Activated CD4-positive, alpha-beta T cell treated with anti-CD3 and anti-CD28 coated beads, Interleukin-2, amount 10 ng/mL, durations not matched to agents 7 days and 5 days (primary cell): ENCODE measurements at regions not wholly inside any gene's neighbourhood (a gene's known extent, or its start where the extent isn't known, plus 50 kb on each side); places are given as distances from the start of the nearest gene placed in this dataset.

Experiments used
- CTCF ChIA-PET: fragments of 350-600 bp; sonication (Branson Sonifier 250); formaldehyde crosslinking; loops from one replicate; lab custom pipeline; 2021; ENCODE audit warnings: antibody characterized with exemption; lab: Charles Lee
- POLR2A ChIA-PET: fragments of 350-600 bp; sonication (Branson Sonifier 250); formaldehyde crosslinking; loops from one replicate; lab custom pipeline; 2021; ENCODE audit warnings: antibody characterized with exemption; lab: Charles Lee
- DNase-seq: peaks from one replicate; pipeline ENCODE4 v3.0.0-alpha.2; 2020
- H3K27ac Mint-ChIP-seq: one replicate; pipeline ENCODE4 v1.8.0; 2021; ENCODE audit warnings: mild to moderate bottlenecking, moderate library complexity, mixed read lengths
- H3K27me3 Mint-ChIP-seq: one replicate; pipeline ENCODE4 v1.8.0; 2021; ENCODE audit warnings: mixed read lengths
- H3K36me3 Mint-ChIP-seq: one replicate; pipeline ENCODE4 v1.8.0; 2021; ENCODE audit warnings: low read depth, mixed read lengths
- H3K4me1 Mint-ChIP-seq: one replicate; pipeline ENCODE4 v1.8.0; 2021; ENCODE audit warnings: mixed read lengths
- H3K4me3 Mint-ChIP-seq: one replicate; pipeline ENCODE4 v1.8.0; 2021; ENCODE audit warnings: mild to moderate bottlenecking, moderate library complexity, mixed read lengths
- H3K9me3 Mint-ChIP-seq: one replicate; pipeline ENCODE4 v1.8.0; 2021; ENCODE audit warnings: mixed read lengths

GRCh38 chr3:150357923-150358607 is 50.0 kb upstream of the TSC22D2 start:
- POLR2A ChIA-PET = no interaction called here
- no peak for DNase-seq
- peaks cover 3% of the 10 kb centered on the region for H3K27me3 Mint-ChIP-seq
- no peak overlapping the region for H3K27ac Mint-ChIP-seq
- CTCF ChIA-PET = no interaction called here
- H3K9me3 Mint-ChIP-seq = no peaks in the 10 kb centered on the region
- H3K4me3 Mint-ChIP-seq = no peak overlapping the region
- H3K4me1 Mint-ChIP-seq = no peaks in the 10 kb centered on the region
- H3K36me3 Mint-ChIP-seq = no peaks in the 10 kb centered on the region

- Mint-ChIP-seq H3K27ac (no peak overlapping the region), H3K27me3 (peaks cover 3% of the 10 kb centered on the region), H3K4me3 (no peak overlapping the region), H3K36me3 (no peaks in the 10 kb centered on the region), H3K4me1 (no peaks in the 10 kb centered on the region), H3K9me3 (no peaks in the 10 kb centered on the region)
- no peak for DNase-seq
- ChIA-PET POLR2A (no interaction called here), CTCF (no interaction called here)
Observed at GRCh38 chr3:150357140-150357539, 51.0 kb upstream of the TSC22D2 start.

- no peak overlapping the region for H3K27ac Mint-ChIP-seq
- H3K4me1 Mint-ChIP-seq = no peaks in the 10 kb centered on the region
- POLR2A ChIA-PET = no interaction called here
- H3K27me3 Mint-ChIP-seq = peaks cover 3% of the 10 kb centered on the region
- CTCF ChIA-PET = no interaction called here
- H3K36me3 Mint-ChIP-seq = no peaks in the 10 kb centered on the region
- H3K9me3 Mint-ChIP-seq = no peaks in the 10 kb centered on the region
- no peak for DNase-seq
- no peak overlapping the region for H3K4me3 Mint-ChIP-seq
Observed at GRCh38 chr3:150355574-150355973, 52.5 kb upstream of the TSC22D2 start.

- H3K4me3 Mint-ChIP-seq = no peak overlapping the region
- no peaks in the 10 kb centered on the region for H3K36me3 Mint-ChIP-seq
Observed at GRCh38 chr3:150352931-150353330, 55.2 kb upstream of the TSC22D2 start.

GRCh38 chr3:150351398-150351797 is 56.7 kb upstream of the TSC22D2 start:
- POLR2A ChIA-PET = no interaction called here
- CTCF ChIA-PET = no interaction called here
- H3K4me3 Mint-ChIP-seq = no peak overlapping the region

More at GRCh38 chr3:150352931-150353330, 55.2 kb upstream of the TSC22D2 start:
- H3K27me3 Mint-ChIP-seq = peaks cover 2% of the 10 kb centered on the region
- no peaks in the 10 kb centered on the region for H3K9me3 Mint-ChIP-seq
- CTCF ChIA-PET = no interaction called here
- DNase-seq = no peak
- H3K4me1 Mint-ChIP-seq = no peaks in the 10 kb centered on the region
- H3K27ac Mint-ChIP-seq = no peak overlapping the region
- POLR2A ChIA-PET = no interaction called here

GRCh38 chr3:150349314-150350097 is 58.6 kb upstream of the TSC22D2 start:
- H3K36me3 Mint-ChIP-seq = no peaks in the 10 kb centered on the region
- POLR2A ChIA-PET = no interaction called here
- H3K4me3 Mint-ChIP-seq = no peak overlapping the region
- H3K27ac Mint-ChIP-seq = no peak overlapping the region
- no peak for DNase-seq
- H3K4me1 Mint-ChIP-seq = no peaks in the 10 kb centered on the region
- peaks cover 7% of the 10 kb centered on the region for H3K27me3 Mint-ChIP-seq
- CTCF ChIA-PET = interaction anchor here (1.0 to 1.8 kb wide), 3 partner anchors 10 to 24 kb away, joined by 3 to 4 read pairs (median 3); no protein-coding TSS in a partner anchor
- H3K9me3 Mint-ChIP-seq = no peaks in the 10 kb centered on the region

More at GRCh38 chr3:150351398-150351797, 56.7 kb upstream of the TSC22D2 start:
- Mint-ChIP-seq H3K36me3 (no peaks in the 10 kb centered on the region), H3K27ac (no peak overlapping the region), H3K9me3 (no peaks in the 10 kb centered on the region), H3K4me1 (no peaks in the 10 kb centered on the region), H3K27me3 (peaks cover 4% of the 10 kb centered on the region)
- DNase-seq = no peak

GRCh38 chr3:150348500-150348899 is 59.6 kb upstream of the TSC22D2 start:
- Mint-ChIP-seq H3K9me3 (no peaks in the 10 kb centered on the region), H3K4me3 (no peak overlapping the region), H3K27ac (no peak overlapping the region), H3K36me3 (no peaks in the 10 kb centered on the region), H3K4me1 (no peaks in the 10 kb centered on the region), H3K27me3 (peaks cover 7% of the 10 kb centered on the region)
- CTCF ChIA-PET = interaction anchor here (1.8 kb wide), 2 partner anchors 11 to 16 kb away, joined by 3 to 4 read pairs; no protein-coding TSS in a partner anchor
- DNase-seq = no peak
- POLR2A ChIA-PET = no interaction called here

GRCh38 chr3:150346981-150347863 is 60.9 kb upstream of the TSC22D2 start:
- no peak for DNase-seq
- POLR2A ChIA-PET = no interaction called here
- no peaks in the 10 kb centered on the region for H3K36me3 Mint-ChIP-seq
- CTCF ChIA-PET = interaction anchor here (1.0 kb wide), 1 partner anchor 38 kb away, joined by 3 read pairs; no protein-coding TSS in a partner anchor
- no peaks in the 10 kb centered on the region for H3K4me1 Mint-ChIP-seq
- no peaks in the 10 kb centered on the region for H3K9me3 Mint-ChIP-seq
- peaks cover 7% of the 10 kb centered on the region for H3K27me3 Mint-ChIP-seq
- H3K27ac Mint-ChIP-seq = no peak overlapping the region
- H3K4me3 Mint-ChIP-seq = no peak overlapping the region

GRCh38 chr3:150346266-150346665 is 61.8 kb upstream of the TSC22D2 start:
- Mint-ChIP-seq H3K9me3 (no peaks in the 10 kb centered on the region), H3K4me3 (no peak overlapping the region), H3K4me1 (no peaks in the 10 kb centered on the region), H3K36me3 (no peaks in the 10 kb centered on the region), H3K27ac (no peak overlapping the region), H3K27me3 (peaks cover 7% of the 10 kb centered on the region)
- DNase-seq = no peak
- ChIA-PET POLR2A (no interaction called here), CTCF (interaction anchor here (1.0 kb wide), 1 partner anchor 39 kb away, joined by 3 read pairs; no protein-coding TSS in a partner anchor)

- ChIA-PET CTCF (no interaction called here), POLR2A (no interaction called here)
- Mint-ChIP-seq H3K36me3 (no peaks in the 10 kb centered on the region), H3K27ac (no peak overlapping the region), H3K27me3 (peaks cover 7% of the 10 kb centered on the region), H3K4me1 (no peaks in the 10 kb centered on the region), H3K9me3 (no peaks in the 10 kb centered on the region), H3K4me3 (no peak overlapping the region)
- DNase-seq = no peak
Observed at GRCh38 chr3:150345021-150345538, 63.0 kb upstream of the TSC22D2 start.

GRCh38 chr3:150344079-150344759 is 63.9 kb upstream of the TSC22D2 start:
- POLR2A ChIA-PET = no interaction called here
- no peaks in the 10 kb centered on the region for H3K4me1 Mint-ChIP-seq
- peaks cover 8% of the 10 kb centered on the region for H3K27me3 Mint-ChIP-seq
- no peak overlapping the region for H3K27ac Mint-ChIP-seq
- DNase-seq = no peak
- no peaks in the 10 kb centered on the region for H3K9me3 Mint-ChIP-seq
- CTCF ChIA-PET = no interaction called here
- H3K36me3 Mint-ChIP-seq = no peaks in the 10 kb centered on the region
- H3K4me3 Mint-ChIP-seq = no peak overlapping the region

- CTCF ChIA-PET = no interaction called here
- Mint-ChIP-seq H3K27me3 (peaks cover 19% of the 10 kb centered on the region), H3K4me1 (no peaks in the 10 kb centered on the region), H3K27ac (no peak overlapping the region), H3K36me3 (no peaks in the 10 kb centered on the region), H3K4me3 (no peak overlapping the region), H3K9me3 (no peaks in the 10 kb centered on the region)
- POLR2A ChIA-PET = no interaction called here
- no peak for DNase-seq
Observed at GRCh38 chr3:150342896-150343467, 65.1 kb upstream of the TSC22D2 start.
